ENCODE measurements at regions not wholly inside any gene's neighbourhood (a gene's known extent, or its start where the extent isn't known, plus 50 kb on each side); places are given as distances from the start of the nearest gene placed in this dataset.

- in situ Hi-C loops (cut with HindIII; ENCODE audit: extremely low pct_ligation_motif_present, low pct_unique_long_range_greater_than_20kb) (no loop called here), intact Hi-C loops (cut with micrococcal nuclease; ENCODE audit: unreplicated experiment) (no loop called here)
- Histone ChIP-seq H4K20me1 (ENCODE audit: insufficient read depth, low read length) (no peaks in the 10 kb centered on the region), H3K4me3 (replicated peaks in 1 of 3; ENCODE audit: insufficient read depth in 1 of 3, low read depth in 2 of 3, low read length in 3 of 3) (no peak overlapping the region), H3K4me1 (ENCODE audit: insufficient read depth, low read length) (no peaks in the 10 kb centered on the region), H3K79me2 (ENCODE audit: insufficient read depth, low read length) (no peaks in the 10 kb centered on the region), H3K9me3 (ENCODE audit: low read length) (no peaks in the 10 kb centered on the region), H2AFZ (ENCODE audit: low read length) (no peak overlapping the region), H3K9ac (ENCODE audit: insufficient read depth, low read depth, low read length) (no peak overlapping the region), H3K4me2 (ENCODE audit: low read depth, low read length) (no peak overlapping the region), H3K36me3 (replicated peaks in 1 of 2; ENCODE audit: control insufficient read depth in 1 of 2, insufficient read depth in 2 of 2, low read length in 2 of 2) (no peaks in the 10 kb centered on the region), H3K27ac (ENCODE audit: extremely low read length, insufficient read depth, low read length) (no peak overlapping the region), H3K27me3 (ENCODE audit: control insufficient read depth in 1 of 2, insufficient read depth in 2 of 2, low read length in 2 of 2) (peaks cover 0 to 4% of the 10 kb centered on the region in 2 experiments; a peak in 1 of 5 replicates)
- WGBS (ENCODE audit: low lambda C conversion rate) = 7% methylated on average over 3 of the region's 3 CpGs
- TF ChIP-seq HOXA9 (CRISPR knock-in tag; IDR thresholded peaks at IDR 0.05; ENCODE audit: borderline replicate concordance) = no peak
- no peak for TF ChIP-seq NFKBIZ (CRISPR knock-in tag; IDR thresholded peaks at IDR 0.05)
- TF ChIP-seq PPARG (CRISPR knock-in tag; conservative IDR thresholded peaks at IDR 0.05) = no peak
- TF ChIP-seq BCL6 (CRISPR knock-in tag; IDR thresholded peaks at IDR 0.05) = no peak
- no peak for TF ChIP-seq ZNF18 (CRISPR knock-in tag; IDR thresholded peaks at IDR 0.05; ENCODE audit: insufficient replicate concordance)
- TF ChIP-seq ZNF574 (CRISPR knock-in tag; IDR thresholded peaks at IDR 0.05) = no peak
- ChIA-PET CTCF (ENCODE audit: low intra/inter-chr PET ratio, low total read pairs) (no interaction called here), POLR2A (no interaction called here)
- no peak for ATAC-seq
- no peak for FAIRE-seq
- BruUV-seq (replicated peaks) = no TSS peak
- DNase-seq (ENCODE audit: low spot score) = no peak
Observed at GRCh38 chr15:39096608-39097205, 484.2 kb upstream of the THBS1 start.
